ENCODE measurements at regions not wholly inside any gene's neighbourhood (a gene's known extent, or its start where the extent isn't known, plus 50 kb on each side); places are given as distances from the start of the nearest gene placed in this dataset.

DNA sequence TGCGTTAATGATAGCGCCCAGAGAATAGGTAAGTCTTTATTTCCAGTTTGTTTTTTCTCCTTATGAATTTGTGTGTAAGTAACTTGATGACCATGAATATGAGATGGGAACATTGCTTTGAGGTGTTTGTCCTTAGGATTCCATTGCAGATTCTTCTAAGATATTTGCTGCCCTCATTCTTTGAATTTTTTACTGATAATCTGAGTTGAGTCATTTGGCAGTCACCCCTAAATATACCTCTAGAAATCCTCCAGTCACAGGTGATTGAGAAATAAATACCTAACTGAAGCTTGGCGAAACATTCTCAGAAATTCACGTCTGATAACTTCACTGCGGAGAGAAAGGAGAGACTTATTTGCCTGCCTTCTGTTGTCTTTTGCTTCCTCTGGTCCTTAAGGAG, 345.5 kb downstream of the SQOR start:
- no peak overlapping the region for H3K27ac ChIP-seq
- TF ChIP-seq, protein P1, sequence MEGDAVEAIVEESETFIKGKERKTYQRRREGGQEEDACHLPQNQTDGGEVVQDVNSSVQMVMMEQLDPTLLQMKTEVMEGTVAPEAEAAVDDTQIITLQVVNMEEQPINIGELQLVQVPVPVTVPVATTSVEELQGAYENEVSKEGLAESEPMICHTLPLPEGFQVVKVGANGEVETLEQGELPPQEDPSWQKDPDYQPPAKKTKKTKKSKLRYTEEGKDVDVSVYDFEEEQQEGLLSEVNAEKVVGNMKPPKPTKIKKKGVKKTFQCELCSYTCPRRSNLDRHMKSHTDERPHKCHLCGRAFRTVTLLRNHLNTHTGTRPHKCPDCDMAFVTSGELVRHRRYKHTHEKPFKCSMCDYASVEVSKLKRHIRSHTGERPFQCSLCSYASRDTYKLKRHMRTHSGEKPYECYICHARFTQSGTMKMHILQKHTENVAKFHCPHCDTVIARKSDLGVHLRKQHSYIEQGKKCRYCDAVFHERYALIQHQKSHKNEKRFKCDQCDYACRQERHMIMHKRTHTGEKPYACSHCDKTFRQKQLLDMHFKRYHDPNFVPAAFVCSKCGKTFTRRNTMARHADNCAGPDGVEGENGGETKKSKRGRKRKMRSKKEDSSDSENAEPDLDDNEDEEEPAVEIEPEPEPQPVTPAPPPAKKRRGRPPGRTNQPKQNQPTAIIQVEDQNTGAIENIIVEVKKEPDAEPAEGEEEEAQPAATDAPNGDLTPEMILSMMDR (IDR thresholded peaks at IDR 0.05): no peak
- TF ChIP-seq ZFX (IDR thresholded peaks at IDR 0.05; ENCODE audit: borderline replicate concordance): no peak

DNA sequence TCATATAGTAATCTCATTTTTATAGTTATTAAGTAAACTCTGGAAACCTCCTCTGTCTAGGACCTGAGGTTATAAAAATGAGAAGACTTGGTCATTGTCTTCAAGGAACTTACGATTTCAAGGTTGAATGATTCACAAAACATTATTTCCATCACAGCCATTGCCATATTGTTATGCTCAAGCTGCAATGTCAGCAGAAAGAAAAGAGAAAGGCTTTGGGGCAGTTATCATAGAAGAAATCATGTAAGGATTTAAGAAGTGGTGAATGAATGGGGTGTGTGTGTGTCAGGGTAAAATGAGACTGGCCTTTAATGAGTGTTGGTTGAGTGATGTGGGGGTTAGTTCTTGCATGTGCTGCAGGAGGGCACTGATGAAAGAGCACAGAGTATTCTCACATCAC, 346.8 kb downstream of the SQOR start:
- TF ChIP-seq ZFX (IDR thresholded peaks at IDR 0.05; ENCODE audit: borderline replicate concordance): no peak
- TF ChIP-seq, protein P1 (IDR thresholded peaks at IDR 0.05): no peak
- no peak overlapping the region for H3K27ac ChIP-seq

DNA sequence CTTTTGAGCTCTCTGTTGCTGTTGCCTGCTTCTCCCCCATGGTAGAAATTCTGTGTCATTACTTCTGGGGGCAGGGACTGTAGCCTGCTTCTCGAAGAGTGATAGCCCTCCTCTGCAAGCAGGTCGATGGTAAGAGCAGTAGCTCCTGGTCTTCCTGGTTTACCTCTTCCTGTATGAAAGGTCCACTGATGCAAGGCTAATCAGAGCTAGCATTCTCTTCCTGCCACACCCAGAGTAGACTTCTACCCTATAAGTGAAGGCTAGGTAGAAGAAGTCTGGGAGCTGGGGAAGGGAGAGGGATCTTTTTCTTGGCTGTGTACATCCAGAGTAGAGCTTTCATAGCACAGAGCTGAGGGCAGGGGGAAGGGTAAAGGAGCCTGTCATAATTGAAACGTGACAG, 357.0 kb downstream of the SQOR start:
- no peak for TF ChIP-seq ZFX (IDR thresholded peaks at IDR 0.05; ENCODE audit: borderline replicate concordance)
- TF ChIP-seq, protein P1 (IDR thresholded peaks at IDR 0.05): no peak
- no peak overlapping the region for H3K27ac ChIP-seq

DNA sequence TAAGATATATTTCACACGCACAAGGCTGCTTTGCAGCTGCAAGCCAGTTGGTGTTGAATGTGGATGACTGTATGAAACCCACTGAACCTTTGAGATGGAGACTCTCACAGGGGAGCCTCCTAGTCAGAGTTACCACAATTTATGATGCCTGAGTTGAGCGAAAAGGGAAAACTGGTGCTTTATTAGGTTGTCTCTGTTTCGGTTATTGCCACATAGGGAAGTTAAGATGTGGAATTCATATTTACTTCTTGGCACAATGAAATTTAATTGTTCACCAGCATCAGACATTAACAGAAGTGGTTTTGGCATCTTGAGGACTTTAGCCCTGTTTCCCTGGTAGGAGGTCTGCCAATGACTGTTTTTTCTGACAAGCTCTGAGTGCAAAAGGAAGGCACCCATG, 358.2 kb downstream of the SQOR start:
- no peak for TF ChIP-seq ZFX (IDR thresholded peaks at IDR 0.05; ENCODE audit: borderline replicate concordance)
- TF ChIP-seq, protein P1 (IDR thresholded peaks at IDR 0.05): no peak

DNA sequence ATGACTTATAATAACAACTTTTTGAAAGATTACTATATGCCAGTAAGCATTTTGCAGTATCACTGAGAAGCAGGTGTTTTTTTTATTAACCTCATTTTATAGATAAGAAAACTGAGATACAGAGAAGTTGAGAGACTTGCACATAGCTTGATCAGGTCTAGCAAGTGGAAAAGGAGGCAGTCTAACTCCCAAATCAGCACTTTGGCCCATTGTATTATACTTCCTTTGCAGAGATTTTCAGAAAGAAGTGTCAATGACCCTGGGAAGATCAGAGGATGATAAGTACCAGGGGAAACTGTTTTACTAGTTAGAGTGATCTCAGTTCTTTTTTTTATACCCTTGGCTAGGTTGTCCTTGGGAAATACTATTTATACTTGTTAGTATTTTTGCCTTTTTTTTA, 358.7 kb downstream of the SQOR start:
- TF ChIP-seq ZFX (IDR thresholded peaks at IDR 0.05; ENCODE audit: borderline replicate concordance): no peak
- TF ChIP-seq, protein P1 (IDR thresholded peaks at IDR 0.05): no peak
- H3K27ac ChIP-seq: no peak overlapping the region

More for the DNA sequence above, 358.2 kb downstream of the SQOR start:
- no peak overlapping the region for H3K27ac ChIP-seq

DNA sequence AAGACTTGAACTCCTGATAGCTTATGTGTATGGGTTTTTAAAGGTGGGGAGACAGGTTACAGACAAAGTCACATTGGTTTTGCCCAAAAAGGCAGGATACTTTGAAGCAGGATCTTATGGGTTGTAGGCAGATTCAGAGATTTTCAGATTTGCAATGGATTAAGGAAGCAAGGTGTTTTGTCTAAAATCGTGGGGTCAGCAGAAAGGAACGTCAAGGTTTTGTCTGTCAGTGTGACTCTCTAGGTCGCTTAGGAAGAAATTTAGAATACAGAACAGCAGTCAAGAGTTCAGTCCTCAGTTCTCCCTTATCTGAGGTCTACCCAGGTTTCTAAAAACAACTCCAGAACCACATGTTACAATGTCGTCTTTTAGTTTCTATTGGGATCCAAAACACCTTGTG, 361.0 kb downstream of the SQOR start:
- no peak for TF ChIP-seq ZFX (IDR thresholded peaks at IDR 0.05; ENCODE audit: borderline replicate concordance)
- TF ChIP-seq, protein P1 (IDR thresholded peaks at IDR 0.05): no peak
- no peak overlapping the region for H3K27ac ChIP-seq

DNA sequence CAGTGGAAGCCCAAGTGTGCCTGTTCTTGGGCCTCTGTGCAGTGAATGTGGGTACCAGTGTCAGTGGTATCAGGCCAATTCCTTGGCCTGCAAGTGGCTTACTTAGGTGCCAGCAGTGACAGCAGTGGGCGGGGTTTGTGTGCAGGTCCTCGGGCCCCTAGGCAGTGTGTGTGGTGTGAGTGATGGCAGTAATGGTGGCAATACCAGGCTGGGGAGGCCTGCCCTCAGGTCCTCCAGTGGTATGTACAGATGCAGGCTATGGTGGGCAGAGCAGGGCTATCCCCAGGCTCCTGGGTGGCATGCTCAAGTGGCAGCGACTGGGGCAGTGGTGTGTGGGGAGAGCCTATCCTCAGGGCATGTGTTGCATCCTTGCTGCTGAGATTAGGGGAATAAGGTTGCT, 379.7 kb downstream of the SQOR start:
- no peak for TF ChIP-seq ZFX (IDR thresholded peaks at IDR 0.05; ENCODE audit: borderline replicate concordance)
- TF ChIP-seq, protein P1 (IDR thresholded peaks at IDR 0.05): no peak
- no peak overlapping the region for H3K27ac ChIP-seq
